AG04450 (cell line): ENCODE measurements at regions not wholly inside any gene's neighbourhood (a gene's known extent, or its start where the extent isn't known, plus 50 kb on each side); places are given as distances from the start of the nearest gene placed in this dataset.

Experiments used
- CTCF ChIA-PET: fragments of 300-600, 350-600 bp; formaldehyde crosslinking; extraction: SDS; loops from one replicate; lab custom pipeline; 2022; ENCODE audit warnings: antibody characterized with exemption, inconsistent platforms; lab: Charles Lee
- POLR2A ChIA-PET: fragments of 350-600 bp; formaldehyde crosslinking; extraction: SDS; loops from one replicate; lab custom pipeline; 2021; ENCODE audit warnings: antibody characterized with exemption, inconsistent platforms; lab: Yijun Ruan, JAX
- DNase-seq: peaks from one replicate; pipeline ENCODE4 v3.0.0-alpha.2; 2011; ENCODE audit warnings: low read depth, low spot score
- H3K27ac ChIP-seq: one replicate; pipeline ENCODE4 v1.5.1; 2012; ENCODE audit warnings: low read depth, low read length, control low read depth
- H3K27me3 ChIP-seq: one replicate; pipeline ENCODE4 v1.6.0; 2012; ENCODE audit warnings: low read length; ENCODE audit not compliant: control insufficient read depth, insufficient read depth
- H3K4me3 ChIP-seq: 2 replicates; pipeline ENCODE4 v1.5.1; 2011; ENCODE audit warnings: mild to moderate bottlenecking, low read depth, low read length, control low read depth
- H3K9me3 ChIP-seq: 2 replicates; pipeline ENCODE4 v1.5.1; 2012; ENCODE audit warnings: low read length; ENCODE audit not compliant: control insufficient read depth, insufficient read depth
- CTCF ChIP-seq: IDR thresholded peaks from 2 replicates; pipeline ENCODE4 v1.5.1; 2011; ENCODE audit warnings: low read depth, low read length, control low read depth, inconsistent platforms

GRCh38 chr13:44022196-44022595, 142.5 kb downstream of the LACC1 start:
- Histone ChIP-seq H3K27ac (no peak overlapping the region), H3K27me3 (no peaks in the 10 kb centered on the region), H3K9me3 (no peaks in the 10 kb centered on the region), H3K4me3 (no peak overlapping the region)
- TF ChIP-seq CTCF = no peak
- no peak for DNase-seq
- CTCF ChIA-PET = no interaction called here
- POLR2A ChIA-PET = no interaction called here

GRCh38 chr13:44024167-44024845, 144.6 kb downstream of the LACC1 start:
- no peak for TF ChIP-seq CTCF
- ChIA-PET POLR2A (no interaction called here), CTCF (interaction anchor here (0.9 to 1.1 kb wide), 2 partner anchors 115 to 116 kb away, joined by 3 read pairs; no protein-coding TSS in a partner anchor)
- H3K9me3 ChIP-seq = no peaks in the 10 kb centered on the region
- H3K27ac ChIP-seq = no peak overlapping the region
- H3K27me3 ChIP-seq = peaks cover 13% of the 10 kb centered on the region
- H3K4me3 ChIP-seq = no peak overlapping the region
- DNase-seq = no peak

- ChIA-PET CTCF (interaction anchor here (0.9 kb wide), 1 partner anchor 117 kb away, joined by 3 read pairs; no protein-coding TSS in a partner anchor), POLR2A (no interaction called here)
- TF ChIP-seq CTCF = no peak
- Histone ChIP-seq H3K27me3 (peaks cover 14% of the 10 kb centered on the region), H3K4me3 (no peak overlapping the region), H3K9me3 (no peaks in the 10 kb centered on the region), H3K27ac (no peak overlapping the region)
- no peak for DNase-seq
Measured at GRCh38 chr13:44024846-44025195, 145.1 kb downstream of the LACC1 start.

- Histone ChIP-seq H3K27ac (no peak overlapping the region), H3K27me3 (peaks cover 14% of the 10 kb centered on the region), H3K9me3 (no peaks in the 10 kb centered on the region), H3K4me3 (no peak overlapping the region)
- DNase-seq = no peak
- no peak for TF ChIP-seq CTCF
- ChIA-PET CTCF (no interaction called here), POLR2A (no interaction called here)
Measured at GRCh38 chr13:44026194-44026593, 146.5 kb downstream of the LACC1 start.

- H3K9me3 ChIP-seq = no peaks in the 10 kb centered on the region
- no peak for DNase-seq
- no peak overlapping the region for H3K27ac ChIP-seq
- POLR2A ChIA-PET = no interaction called here
- H3K27me3 ChIP-seq = peaks cover 14% of the 10 kb centered on the region
- no peak for TF ChIP-seq CTCF
- CTCF ChIA-PET = no interaction called here
- no peak overlapping the region for H3K4me3 ChIP-seq
Measured at GRCh38 chr13:44028734-44029133, 149.0 kb downstream of the LACC1 start.
